Occipital lobe (tissue), 1 donor: ENCODE measurements at regions not wholly inside any gene's neighbourhood (a gene's known extent, or its start where the extent isn't known, plus 50 kb on each side); places are given as distances from the start of the nearest gene placed in this dataset.

Experiments
- DNase-seq: peaks from one replicate; lab custom pipeline; 2025; lab: John Stamatoyannopoulos, UW

- no peak for DNase-seq
Measured at GRCh38 chr10:3524086-3524960, 260.7 kb downstream of the KLF6 start.

DNA sequence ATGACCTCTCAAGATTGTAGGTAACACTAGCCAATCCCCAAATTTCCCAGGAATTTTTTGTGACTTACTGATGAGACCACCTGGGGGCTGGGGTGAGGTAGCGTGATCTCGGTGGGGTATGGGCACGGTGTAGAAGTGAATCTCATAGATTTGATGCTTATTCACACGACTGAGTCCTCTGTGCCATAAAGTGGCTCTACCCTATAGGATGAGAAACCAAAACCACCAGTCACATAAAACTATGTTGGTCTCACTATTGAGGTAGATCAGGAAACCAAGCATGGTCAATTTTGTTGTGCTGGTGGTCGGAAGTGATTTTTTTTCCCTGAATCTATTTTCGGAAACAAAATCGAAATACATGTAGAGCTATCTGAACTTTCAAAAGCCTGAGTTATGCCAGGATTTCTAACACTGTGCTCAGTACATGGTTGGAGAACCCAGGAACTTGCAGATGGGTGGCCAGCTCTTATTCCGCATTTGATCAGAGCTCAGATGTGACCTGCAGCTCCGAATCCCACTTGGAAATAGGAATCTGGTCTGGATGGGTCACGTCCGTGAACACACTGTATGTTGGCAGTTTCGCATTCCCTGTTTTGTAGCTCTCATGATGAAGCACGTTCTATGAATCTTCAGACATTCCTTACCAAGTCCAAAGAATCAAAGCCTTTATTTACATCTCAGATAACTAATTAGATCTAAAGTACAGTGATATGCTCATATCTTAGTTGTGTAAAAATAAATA lies 261.5 kb downstream of the KLF6 start:
- DNase-seq = no peak

DNA sequence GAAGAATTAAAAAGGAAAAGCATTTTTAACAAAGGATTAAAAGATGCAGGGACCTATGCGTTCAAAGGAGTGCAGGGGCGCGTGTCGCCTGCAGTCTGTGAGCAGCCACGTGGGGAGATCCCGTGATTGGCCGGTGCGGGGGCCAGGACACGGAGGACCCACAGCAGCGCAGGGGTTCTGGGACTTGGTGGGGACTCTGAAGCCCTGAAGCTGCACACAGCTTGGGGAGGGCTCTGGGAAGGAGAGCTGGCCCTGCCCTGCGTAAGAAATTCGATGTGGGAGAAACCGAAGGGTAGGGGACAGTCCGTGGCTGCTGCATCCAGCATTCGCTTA lies 268.1 kb downstream of the KLF6 start:
- DNase-seq = no peak

DNA sequence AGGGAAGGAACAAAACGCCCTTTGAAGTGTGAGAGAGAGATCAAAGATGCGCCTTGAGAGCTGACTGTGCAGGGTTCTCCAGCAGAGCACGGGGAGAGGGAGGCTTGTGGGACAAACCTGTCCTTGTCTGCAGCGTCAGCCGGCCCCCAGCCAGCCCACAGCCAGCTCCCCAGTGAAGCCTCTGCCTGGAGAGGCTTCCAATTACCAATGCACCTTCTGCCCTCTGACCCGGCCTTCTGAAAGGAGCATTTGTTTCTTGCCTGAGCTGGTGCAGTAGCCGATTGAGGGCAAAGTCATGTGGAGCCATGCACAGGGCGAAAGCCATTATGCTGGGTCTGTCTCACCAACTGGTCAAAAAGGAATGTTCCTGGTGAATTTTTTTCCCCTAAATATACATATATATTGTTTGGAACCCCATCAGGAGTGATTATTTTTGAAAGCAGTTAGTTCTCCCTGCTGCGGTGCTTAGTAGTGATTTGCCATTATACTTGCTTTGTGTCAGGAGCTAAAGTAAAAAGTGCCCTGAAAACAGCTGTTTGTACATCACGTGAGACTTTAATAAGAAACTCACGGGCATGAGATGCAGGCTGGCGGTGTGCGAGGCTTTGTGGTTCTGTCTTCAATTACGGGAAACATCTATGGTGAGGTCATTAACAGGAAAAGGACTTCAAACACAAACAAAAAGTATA lies 268.6 kb downstream of the KLF6 start:
- no peak for DNase-seq

GRCh38 chr10:3514691-3515090 lies 270.3 kb downstream of the KLF6 start:
- DNase-seq = no peak

DNA sequence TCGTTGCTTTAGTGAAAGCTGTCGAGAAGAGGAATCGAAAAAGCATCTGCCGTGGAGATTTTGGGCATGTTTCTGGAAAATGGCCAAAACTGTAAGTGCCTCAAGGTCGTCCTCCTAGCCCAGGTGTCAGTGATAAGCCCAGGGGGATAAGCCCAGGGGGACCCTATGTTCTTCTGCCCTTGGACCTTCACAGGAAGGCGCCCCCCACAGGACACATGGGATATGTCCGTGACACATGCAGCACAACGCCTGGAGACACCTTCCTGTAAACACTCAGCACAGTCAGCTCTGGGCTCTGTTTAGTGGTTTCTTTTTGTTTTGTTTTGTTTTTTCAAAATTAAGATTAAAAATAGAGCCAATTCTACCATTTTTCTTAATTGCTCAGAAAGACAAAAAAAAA lies 272.7 kb downstream of the KLF6 start:
- no peak for DNase-seq

DNA sequence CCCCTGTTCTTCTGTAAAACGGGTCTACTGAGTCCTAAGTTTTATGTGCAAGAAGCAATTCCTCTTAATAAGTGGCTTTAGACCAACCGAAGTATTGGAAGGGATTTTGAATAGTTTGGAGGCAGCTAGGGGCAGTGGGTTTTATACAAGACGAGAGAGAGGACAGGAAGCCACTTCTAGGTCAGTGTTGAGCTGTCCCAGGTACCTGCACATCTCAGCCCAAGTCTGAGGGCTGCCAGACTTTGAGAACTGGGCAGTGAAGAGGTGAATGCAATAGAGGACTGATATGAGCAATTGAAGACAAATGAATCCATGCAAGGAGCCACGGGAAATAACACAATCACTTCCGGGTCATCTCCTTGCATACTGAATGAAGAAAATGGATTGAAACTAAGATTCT lies 273.5 kb downstream of the KLF6 start:
- DNase-seq = no peak

DNA sequence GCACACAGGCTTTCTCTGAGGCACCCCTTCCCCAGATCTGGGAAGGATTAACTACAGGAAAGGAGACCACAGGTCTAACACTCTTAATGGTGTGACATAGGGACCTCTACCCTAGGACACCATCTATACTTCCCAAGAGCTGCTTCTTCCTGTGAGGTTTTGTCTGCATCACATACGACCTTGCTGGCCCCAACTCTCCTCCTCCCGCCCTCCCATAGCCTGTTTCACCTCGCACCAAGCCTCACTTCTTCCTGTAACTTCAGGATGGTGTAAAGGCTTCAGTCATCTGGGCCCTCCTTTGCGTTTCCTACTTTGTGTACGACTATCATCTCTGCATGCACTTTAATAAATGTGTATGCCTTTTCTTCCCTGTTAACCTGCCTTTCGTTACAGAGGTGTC lies 274.3 kb downstream of the KLF6 start:
- DNase-seq = no peak

GRCh38 chr10:3509355-3509754 lies 275.7 kb downstream of the KLF6 start:
- DNase-seq = no peak

DNA sequence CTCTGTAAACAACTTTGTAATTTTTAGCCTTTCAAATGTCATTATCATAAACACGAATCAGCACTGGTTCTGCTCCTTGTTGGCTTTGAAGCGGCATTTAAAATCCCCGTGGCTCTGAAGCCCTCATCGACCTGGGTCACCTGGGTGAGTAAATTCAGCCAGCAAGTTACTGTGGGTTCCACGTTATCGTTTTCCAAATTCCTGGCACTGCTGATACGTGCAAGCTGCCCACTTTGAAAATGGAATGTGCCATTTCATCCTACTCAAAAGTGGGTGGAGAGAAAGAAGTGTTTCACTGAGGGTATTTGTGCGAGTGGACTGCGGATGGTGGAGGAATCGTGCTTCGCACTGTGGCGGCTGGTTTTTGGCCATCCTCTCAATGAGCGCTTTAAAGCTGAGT lies 281.7 kb downstream of the KLF6 start:
- no peak for DNase-seq

DNA sequence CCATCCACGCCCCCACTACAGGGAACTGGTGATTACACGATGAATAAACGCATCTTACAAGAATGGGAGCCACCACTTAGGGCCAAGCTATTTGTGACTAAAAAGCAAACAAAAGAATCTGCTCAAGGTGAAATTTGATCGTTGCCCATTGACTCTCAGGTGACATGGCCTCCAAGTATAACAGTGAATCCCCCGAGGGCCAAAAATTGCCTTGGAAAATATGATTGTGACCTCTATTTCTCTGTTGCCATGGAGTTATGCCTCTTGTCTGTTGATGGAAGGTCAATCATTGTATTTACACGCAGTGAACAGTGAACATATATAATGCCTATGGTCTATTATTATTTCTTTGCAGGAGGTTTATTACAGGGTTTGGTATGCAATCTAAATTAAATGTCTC lies 282.3 kb downstream of the KLF6 start:
- no peak for DNase-seq

- DNase-seq = peak; percentile 35
Measured at GRCh38 chr10:3500408-3500856, 284.6 kb downstream of the KLF6 start.

- DNase-seq = no peak
Measured at GRCh38 chr10:3499120-3499519, 285.9 kb downstream of the KLF6 start.

DNA sequence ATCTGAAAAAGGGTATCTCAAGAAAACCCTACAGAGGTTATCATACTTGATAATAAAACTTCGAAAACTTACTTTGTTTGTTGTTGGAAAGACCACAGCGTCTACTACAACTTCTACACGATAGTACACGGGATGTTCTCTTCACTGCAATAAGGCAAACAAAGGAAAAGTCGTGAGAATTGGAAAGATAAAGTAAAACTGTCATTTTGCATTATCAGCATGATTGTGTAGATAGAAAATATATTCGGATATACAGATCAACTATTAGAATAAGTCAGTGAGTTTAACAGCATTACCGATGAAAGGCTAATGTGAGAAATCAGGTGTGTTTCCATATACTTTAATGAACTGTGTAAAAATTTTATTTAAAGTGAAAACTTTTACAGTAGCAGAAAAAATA lies 287.4 kb downstream of the KLF6 start:
- DNase-seq = no peak

DNA sequence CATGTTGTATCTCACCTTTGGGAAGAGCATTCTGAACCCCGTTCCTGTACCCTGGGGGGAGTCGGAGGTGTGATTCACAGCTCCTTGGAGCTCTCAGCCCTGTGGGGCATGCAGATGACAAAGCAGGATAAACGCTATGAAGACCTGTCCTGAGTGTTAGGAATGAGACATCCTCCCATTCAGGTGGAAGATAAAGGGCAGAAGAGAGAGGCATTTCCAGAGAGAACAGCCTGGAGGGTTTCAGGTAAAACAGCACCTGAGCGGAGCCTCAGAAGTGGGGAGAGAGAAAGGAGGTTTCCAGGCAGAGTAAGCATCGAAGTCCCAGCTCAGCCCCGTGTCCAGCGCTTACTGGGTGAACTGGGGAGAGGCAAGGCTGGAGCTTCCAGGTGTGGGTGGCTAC lies 288.9 kb downstream of the KLF6 start:
- DNase-seq = no peak

GRCh38 chr10:3495281-3495680 lies 289.7 kb downstream of the KLF6 start:
- DNase-seq = no peak

- DNase-seq = no peak
Measured at GRCh38 chr10:3494838-3495230, 290.2 kb downstream of the KLF6 start.

- DNase-seq = no peak
Measured at GRCh38 chr10:3494131-3494837, 290.7 kb downstream of the KLF6 start.

- no peak for DNase-seq
Measured at GRCh38 chr10:3493621-3494020, 291.4 kb downstream of the KLF6 start.

GRCh38 chr10:3491571-3491970 lies 293.4 kb downstream of the KLF6 start:
- DNase-seq = no peak

DNA sequence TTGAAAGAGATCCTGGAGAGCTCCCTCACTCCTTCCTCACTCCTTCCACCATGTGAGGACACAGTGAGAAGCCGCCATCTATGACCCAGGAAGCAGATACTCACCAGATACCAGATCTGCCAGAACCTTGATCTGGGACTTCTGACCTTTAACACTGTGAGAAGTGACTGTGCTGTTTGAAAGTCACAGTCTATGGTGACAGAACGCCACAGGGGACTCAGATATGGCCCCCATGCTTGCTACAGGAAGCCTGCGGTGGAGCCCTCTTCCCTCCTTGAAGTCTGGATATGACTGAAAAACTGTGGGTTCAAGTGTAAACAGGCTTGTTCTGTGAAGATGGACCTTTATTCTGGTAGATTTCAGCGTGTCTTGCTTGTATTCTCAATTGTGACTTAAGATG lies 297.8 kb downstream of the KLF6 start:
- DNase-seq = no peak
